ENCODE measurements at regions not wholly inside any gene's neighbourhood (a gene's known extent, or its start where the extent isn't known, plus 50 kb on each side); places are given as distances from the start of the nearest gene placed in this dataset.
"Not testable (repeated sequence)": the region's sequence is repeated elsewhere in the genome, so short reads cannot be mapped to it uniquely, and the experiment has no call there.

DNA sequence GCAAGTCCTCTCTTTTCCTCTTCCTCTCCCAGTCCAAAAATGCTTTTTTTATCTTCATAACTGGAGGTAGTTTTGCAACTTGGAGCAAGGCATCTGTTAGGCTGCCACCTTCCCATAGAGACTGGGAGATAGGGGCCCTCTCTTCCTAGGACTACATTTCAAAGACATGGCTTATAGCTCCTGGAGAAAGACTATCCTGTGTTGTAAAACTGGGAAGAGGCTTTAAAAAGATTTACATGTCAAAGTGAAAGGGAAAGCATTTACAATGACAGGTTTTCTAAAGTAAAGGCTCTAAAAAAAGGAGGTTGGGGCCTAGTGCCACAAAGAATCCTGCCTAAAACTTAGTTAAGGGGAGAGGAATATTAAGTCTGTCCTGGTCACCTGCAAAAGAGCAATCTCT is 82.2 kb upstream of the SEMA3E start:
- H4K20me1 ChIP-seq (ENCODE audit: insufficient read depth, low read length): no peaks in the 10 kb centered on the region
- no peak overlapping the region for H3K4me3 ChIP-seq (ENCODE audit: low read length)
- H2AFZ ChIP-seq (ENCODE audit: low read length): no peak overlapping the region; the same call in 1 of the 2 replicates
- H3K27me3 ChIP-seq (replicated peaks; ENCODE audit: insufficient read depth, low read length): no peaks in the 10 kb centered on the region
- no peak overlapping the region for H3K9ac ChIP-seq (ENCODE audit: low read length)
- DNase-seq: no peak
- H3K4me1 ChIP-seq (ENCODE audit: low read length): no peaks in the 10 kb centered on the region
- H3K27ac ChIP-seq (ENCODE audit: low read length): no peak overlapping the region
- no peaks in the 10 kb centered on the region for H3K9me3 ChIP-seq (replicated peaks; ENCODE audit: insufficient read depth, low read length)
- H3K79me2 ChIP-seq (ENCODE audit: low read length): no peaks in the 10 kb centered on the region
- H3F3A ChIP-seq (ENCODE audit: insufficient read depth, low read length): no peaks in the 10 kb centered on the region
- TF ChIP-seq EZH2 (optimal IDR thresholded peaks at IDR 0.05; ENCODE audit: low read depth, low read length): no peak
- TF ChIP-seq, protein P1, sequence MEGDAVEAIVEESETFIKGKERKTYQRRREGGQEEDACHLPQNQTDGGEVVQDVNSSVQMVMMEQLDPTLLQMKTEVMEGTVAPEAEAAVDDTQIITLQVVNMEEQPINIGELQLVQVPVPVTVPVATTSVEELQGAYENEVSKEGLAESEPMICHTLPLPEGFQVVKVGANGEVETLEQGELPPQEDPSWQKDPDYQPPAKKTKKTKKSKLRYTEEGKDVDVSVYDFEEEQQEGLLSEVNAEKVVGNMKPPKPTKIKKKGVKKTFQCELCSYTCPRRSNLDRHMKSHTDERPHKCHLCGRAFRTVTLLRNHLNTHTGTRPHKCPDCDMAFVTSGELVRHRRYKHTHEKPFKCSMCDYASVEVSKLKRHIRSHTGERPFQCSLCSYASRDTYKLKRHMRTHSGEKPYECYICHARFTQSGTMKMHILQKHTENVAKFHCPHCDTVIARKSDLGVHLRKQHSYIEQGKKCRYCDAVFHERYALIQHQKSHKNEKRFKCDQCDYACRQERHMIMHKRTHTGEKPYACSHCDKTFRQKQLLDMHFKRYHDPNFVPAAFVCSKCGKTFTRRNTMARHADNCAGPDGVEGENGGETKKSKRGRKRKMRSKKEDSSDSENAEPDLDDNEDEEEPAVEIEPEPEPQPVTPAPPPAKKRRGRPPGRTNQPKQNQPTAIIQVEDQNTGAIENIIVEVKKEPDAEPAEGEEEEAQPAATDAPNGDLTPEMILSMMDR (IDR thresholded peaks at IDR 0.05; ENCODE audit: low read length): no peak
- TF ChIP-seq EZH2phosphoT487 (IDR thresholded peaks at IDR 0.05; ENCODE audit: low read length): no peak
- H3K4me2 ChIP-seq (ENCODE audit: low read depth, low read length): no peak overlapping the region
- no peaks in the 10 kb centered on the region for H3K36me3 ChIP-seq (replicated peaks; ENCODE audit: insufficient read depth, low read length)
- H3K9me2 ChIP-seq (replicated peaks; ENCODE audit: insufficient read depth, low read length): no peaks in the 10 kb centered on the region

DNA sequence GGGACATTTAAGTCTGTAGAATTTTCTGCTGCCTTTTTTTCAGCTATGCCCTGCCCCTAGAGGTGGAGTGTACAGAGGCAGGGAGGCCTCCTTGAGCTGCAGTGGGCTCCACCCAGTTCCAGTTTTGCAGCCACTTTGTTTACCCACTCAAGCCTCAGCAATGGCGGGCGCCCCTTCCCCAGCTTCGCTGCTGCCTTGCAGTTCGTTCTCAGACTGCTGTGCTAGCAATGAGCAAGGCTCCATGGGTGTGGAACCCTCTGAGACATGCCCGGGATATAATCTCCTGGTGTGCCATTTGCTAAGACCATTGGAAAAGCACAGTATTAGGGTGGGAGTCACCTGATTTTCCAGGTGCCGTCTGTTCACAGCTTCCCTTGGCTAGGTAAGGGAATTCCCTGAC is 68.0 kb upstream of the SEMA3E start:
- H3K4me3 ChIP-seq (ENCODE audit: low read length): not testable (repeated sequence)

DNA sequence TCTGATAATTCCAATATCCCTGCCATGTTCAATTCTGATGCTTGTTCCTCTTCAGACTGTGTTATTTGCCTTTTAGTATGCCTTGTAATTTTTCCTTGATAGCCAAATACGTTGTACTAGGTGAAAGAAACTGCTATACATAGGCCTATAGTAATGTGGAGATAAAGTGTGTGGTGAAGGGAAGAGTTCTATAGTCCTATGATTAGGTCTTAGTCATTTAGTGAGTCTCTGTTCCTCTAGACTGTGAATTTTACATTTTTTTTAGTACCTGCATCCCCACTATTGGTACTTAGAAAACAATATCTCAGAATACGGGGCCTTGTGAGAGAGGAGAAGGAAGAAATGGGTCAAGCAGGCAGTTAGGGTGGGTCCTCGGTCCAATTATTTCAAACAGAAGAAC is 59.6 kb upstream of the SEMA3E start:
- Histone ChIP-seq H3K9me2 (replicated peaks; ENCODE audit: insufficient read depth, low read length) (no peaks in the 10 kb centered on the region), H3K4me3 (ENCODE audit: low read length) (no peak overlapping the region), H2AFZ (ENCODE audit: low read length) (no peak overlapping the region), H3F3A (ENCODE audit: insufficient read depth, low read length) (no peaks in the 10 kb centered on the region), H3K36me3 (replicated peaks; ENCODE audit: insufficient read depth, low read length) (no peaks in the 10 kb centered on the region), H3K4me2 (ENCODE audit: low read depth, low read length) (no peak overlapping the region), H4K20me1 (ENCODE audit: insufficient read depth, low read length) (no peaks in the 10 kb centered on the region), H3K9me3 (replicated peaks; ENCODE audit: insufficient read depth, low read length) (no peaks in the 10 kb centered on the region), H3K27ac (ENCODE audit: low read length) (no peak overlapping the region), H3K4me1 (ENCODE audit: low read length) (no peaks in the 10 kb centered on the region), H3K27me3 (replicated peaks; ENCODE audit: insufficient read depth, low read length) (no peaks in the 10 kb centered on the region), H3K79me2 (ENCODE audit: low read length) (no peaks in the 10 kb centered on the region), H3K9ac (ENCODE audit: low read length) (no peak overlapping the region)
- no peak for TF ChIP-seq EZH2 (optimal IDR thresholded peaks at IDR 0.05; ENCODE audit: low read depth, low read length)
- TF ChIP-seq, protein P1 (IDR thresholded peaks at IDR 0.05; ENCODE audit: low read length): no peak
- TF ChIP-seq EZH2phosphoT487 (IDR thresholded peaks at IDR 0.05; ENCODE audit: low read length): no peak
- DNase-seq: no peak

More for the DNA sequence above, 68.0 kb upstream of the SEMA3E start:
- DNase-seq; H3K9me3 ChIP-seq (replicated peaks; ENCODE audit: insufficient read depth, low read length); H3K27me3 ChIP-seq (replicated peaks; ENCODE audit: insufficient read depth, low read length); H3K4me2 ChIP-seq (ENCODE audit: low read depth, low read length); H2AFZ ChIP-seq (ENCODE audit: low read length); H4K20me1 ChIP-seq (ENCODE audit: insufficient read depth, low read length); H3K4me1 ChIP-seq (ENCODE audit: low read length); H3K9me2 ChIP-seq (replicated peaks; ENCODE audit: insufficient read depth, low read length); H3K9ac ChIP-seq (ENCODE audit: low read length); H3F3A ChIP-seq (ENCODE audit: insufficient read depth, low read length); H3K27ac ChIP-seq (ENCODE audit: low read length); H3K79me2 ChIP-seq (ENCODE audit: low read length); H3K36me3 ChIP-seq (replicated peaks; ENCODE audit: insufficient read depth, low read length): not testable (repeated sequence)

DNA sequence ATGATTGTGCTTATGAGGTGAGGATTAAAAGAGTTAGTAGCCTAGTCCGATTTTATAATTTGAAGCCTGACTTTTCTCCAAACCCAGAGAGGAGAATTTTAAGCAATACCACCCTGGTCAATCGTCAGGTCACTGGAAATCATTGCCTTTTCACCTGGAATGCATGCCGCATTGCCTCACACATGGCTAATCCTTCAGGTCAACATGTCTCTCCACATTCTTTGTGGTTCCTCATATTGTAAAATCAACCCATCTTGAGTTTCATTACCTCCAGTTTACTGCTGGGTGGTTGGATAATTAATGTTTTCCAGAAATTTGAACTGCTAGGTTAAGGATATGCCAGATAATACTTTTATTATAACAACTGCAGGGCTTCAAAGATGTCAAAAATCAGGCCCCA is 55.6 kb upstream of the SEMA3E start:
- Histone ChIP-seq H3K79me2 (ENCODE audit: low read length) (no peaks in the 10 kb centered on the region), H3K4me1 (ENCODE audit: low read length) (no peaks in the 10 kb centered on the region), H4K20me1 (ENCODE audit: insufficient read depth, low read length) (no peaks in the 10 kb centered on the region), H3K4me2 (ENCODE audit: low read depth, low read length) (no peak overlapping the region), H3K9me2 (replicated peaks; ENCODE audit: insufficient read depth, low read length) (no peaks in the 10 kb centered on the region), H3K27me3 (replicated peaks; ENCODE audit: insufficient read depth, low read length) (no peaks in the 10 kb centered on the region), H3F3A (ENCODE audit: insufficient read depth, low read length) (no peaks in the 10 kb centered on the region), H2AFZ (ENCODE audit: low read length) (no peak overlapping the region), H3K36me3 (replicated peaks; ENCODE audit: insufficient read depth, low read length) (no peaks in the 10 kb centered on the region), H3K4me3 (ENCODE audit: low read length) (no peak overlapping the region), H3K27ac (ENCODE audit: low read length) (no peak overlapping the region), H3K9ac (ENCODE audit: low read length) (no peak overlapping the region), H3K9me3 (replicated peaks; ENCODE audit: insufficient read depth, low read length) (no peaks in the 10 kb centered on the region)
- TF ChIP-seq, protein P1 (IDR thresholded peaks at IDR 0.05; ENCODE audit: low read length): no peak
- no peak for TF ChIP-seq EZH2phosphoT487 (IDR thresholded peaks at IDR 0.05; ENCODE audit: low read length)
- no peak for TF ChIP-seq EZH2 (optimal IDR thresholded peaks at IDR 0.05; ENCODE audit: low read depth, low read length)
- DNase-seq: no peak

All from MM.1S (cell line).